Sigmoid colon (tissue), 6 donors: ENCODE measurements at regions not wholly inside any gene's neighbourhood (a gene's known extent, or its start where the extent isn't known, plus 50 kb on each side); places are given as distances from the start of the nearest gene placed in this dataset.

Source experiments
- DNase-seq: peaks from one replicate; pipeline ENCODE4 v3.0.0-alpha.2; 2019
- H3K27ac ChIP-seq, 4 donors: fragments of 200-600 bp; sonication (generic); one replicate each; pipeline ENCODE4 v1.5.1; 2016 to 2019; ENCODE audit warnings: mild to moderate bottlenecking in 1 of 4
- H3K27me3 ChIP-seq, 3 donors: fragments of 200-600 bp; sonication (generic); one replicate each; pipeline ENCODE4 v1.5.1; 2019; ENCODE audit warnings: mild to moderate bottlenecking in 1 of 3
- H3K36me3 ChIP-seq, 4 donors: fragments of 200-600 bp; sonication (generic); one replicate each; pipeline ENCODE4 v1.5.1; 2016 to 2019
- H3K4me1 ChIP-seq, 4 donors: fragments of 200-600 bp; sonication (generic); one replicate each; pipeline ENCODE4 v1.5.1; 2017 to 2019
- H3K4me3 ChIP-seq, 4 donors: fragments of 200-600 bp; sonication (generic); one replicate each; pipeline ENCODE4 v1.5.1; 2017 to 2019; ENCODE audit warnings: mild to moderate bottlenecking in 2 of 4, moderate library complexity in 1 of 4
- H3K9me3 ChIP-seq, 4 donors: fragments of 200-600 bp in 3 of 4; sonication (generic) in 3 of 4; one replicate each; pipeline versions ENCODE4 v1.5.1 to v1.6.1; 2013 to 2019
- EP300 ChIP-seq, 4 donors: sonication (generic); formaldehyde crosslinking; IDR thresholded peaks; one replicate each; pipeline ENCODE4 v1.6.1; 2017; ENCODE audit warnings: antibody characterized with exemption in 4 of 4
- POLR2A ChIP-seq, 2 donors: fragments of 450-650 bp; IDR thresholded peaks; one replicate each; pipeline ENCODE4 v1.6.1; 2016; ENCODE audit warnings: antibody characterized with exemption in 2 of 2, mild to moderate bottlenecking in 2 of 2, moderate library complexity in 2 of 2
- POLR2AphosphoS5 ChIP-seq, 4 donors: sonication (generic); formaldehyde crosslinking; IDR thresholded peaks; one replicate each; pipeline ENCODE4 v1.6.1; 2017; ENCODE audit warnings: antibody characterized with exemption in 4 of 4
- WGBS, 2 donors: extraction: QIAGEN DNeasy Blood & Tissue Kit; methylation state at CpG; one replicate each; pipeline ENCODE4 v1.1.7; 2013; 5-methylcytosine and 5-hydroxymethylcytosine counted together
- intact Hi-C: fragments of 100-400 bp; cut with DNase I; formaldehyde crosslinking; loops from one replicate; pipeline ENCODE4 v1.15.1; 2023
- TF ChIP-seq, protein P1 (sequence below), 4 experiments: fragments of 450-650 bp in 3 of 4; fragments of 200-600 bp in 1 of 4; IDR thresholded peaks; one replicate each; pipeline ENCODE4 v1.5.1; 2016 to 2019; ENCODE audit warnings: antibody characterized with exemption in 4 of 4, mild to moderate bottlenecking in 3 of 4, moderate library complexity in 2 of 4
- donor health status: healthy with polysubstance abuse.
- donor health status: healthy.

DNA sequence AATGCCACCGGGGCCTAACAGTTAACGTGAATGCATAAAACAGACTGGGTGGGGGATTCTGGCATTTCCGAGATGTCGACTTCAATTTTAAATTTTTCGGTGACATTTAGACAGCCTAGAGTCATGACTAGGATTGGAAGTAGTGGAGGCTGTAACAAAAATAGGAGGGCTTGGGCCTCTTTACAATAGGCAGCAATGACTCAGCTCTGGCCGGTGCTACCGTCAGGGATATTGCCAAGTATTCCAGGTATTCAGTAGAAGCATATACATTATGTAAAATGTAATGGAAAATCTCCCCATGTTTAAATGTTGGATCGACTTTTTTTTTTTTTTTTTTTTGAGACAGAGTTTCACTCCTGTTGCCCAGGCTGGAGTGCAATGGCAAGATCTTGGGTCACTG, 136.2 kb upstream of the STMND1 start:
- TF ChIP-seq POLR2A (IDR thresholded peaks at IDR 0.05) (no peak), EP300 (IDR thresholded peaks at IDR 0.05) (no peak), POLR2AphosphoS5 (IDR thresholded peaks at IDR 0.05) (no peak)
- TF ChIP-seq, protein P1, sequence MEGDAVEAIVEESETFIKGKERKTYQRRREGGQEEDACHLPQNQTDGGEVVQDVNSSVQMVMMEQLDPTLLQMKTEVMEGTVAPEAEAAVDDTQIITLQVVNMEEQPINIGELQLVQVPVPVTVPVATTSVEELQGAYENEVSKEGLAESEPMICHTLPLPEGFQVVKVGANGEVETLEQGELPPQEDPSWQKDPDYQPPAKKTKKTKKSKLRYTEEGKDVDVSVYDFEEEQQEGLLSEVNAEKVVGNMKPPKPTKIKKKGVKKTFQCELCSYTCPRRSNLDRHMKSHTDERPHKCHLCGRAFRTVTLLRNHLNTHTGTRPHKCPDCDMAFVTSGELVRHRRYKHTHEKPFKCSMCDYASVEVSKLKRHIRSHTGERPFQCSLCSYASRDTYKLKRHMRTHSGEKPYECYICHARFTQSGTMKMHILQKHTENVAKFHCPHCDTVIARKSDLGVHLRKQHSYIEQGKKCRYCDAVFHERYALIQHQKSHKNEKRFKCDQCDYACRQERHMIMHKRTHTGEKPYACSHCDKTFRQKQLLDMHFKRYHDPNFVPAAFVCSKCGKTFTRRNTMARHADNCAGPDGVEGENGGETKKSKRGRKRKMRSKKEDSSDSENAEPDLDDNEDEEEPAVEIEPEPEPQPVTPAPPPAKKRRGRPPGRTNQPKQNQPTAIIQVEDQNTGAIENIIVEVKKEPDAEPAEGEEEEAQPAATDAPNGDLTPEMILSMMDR (IDR thresholded peaks at IDR 0.05): no peak
- peaks cover 0 to 10% (median 4%) of the 10 kb centered on the region in 4 donors for H3K4me1 ChIP-seq
- no peak overlapping the region for H3K27ac ChIP-seq
- WGBS, 2 donors: 90 to 93% methylated on average over 8 of the region's 8 CpGs
- DNase-seq: no peak
- H3K27me3 ChIP-seq: no peaks in the 10 kb centered on the region
- H3K4me3 ChIP-seq: no peak overlapping the region
- H3K9me3 ChIP-seq: no peaks in the 10 kb centered on the region
- intact Hi-C loops: loop anchor here (2.0 to 10.0 kb wide), 4 partner anchors 119 to 461 kb away; no protein-coding TSS in a partner anchor
- H3K36me3 ChIP-seq: no peaks in the 10 kb centered on the region

DNA sequence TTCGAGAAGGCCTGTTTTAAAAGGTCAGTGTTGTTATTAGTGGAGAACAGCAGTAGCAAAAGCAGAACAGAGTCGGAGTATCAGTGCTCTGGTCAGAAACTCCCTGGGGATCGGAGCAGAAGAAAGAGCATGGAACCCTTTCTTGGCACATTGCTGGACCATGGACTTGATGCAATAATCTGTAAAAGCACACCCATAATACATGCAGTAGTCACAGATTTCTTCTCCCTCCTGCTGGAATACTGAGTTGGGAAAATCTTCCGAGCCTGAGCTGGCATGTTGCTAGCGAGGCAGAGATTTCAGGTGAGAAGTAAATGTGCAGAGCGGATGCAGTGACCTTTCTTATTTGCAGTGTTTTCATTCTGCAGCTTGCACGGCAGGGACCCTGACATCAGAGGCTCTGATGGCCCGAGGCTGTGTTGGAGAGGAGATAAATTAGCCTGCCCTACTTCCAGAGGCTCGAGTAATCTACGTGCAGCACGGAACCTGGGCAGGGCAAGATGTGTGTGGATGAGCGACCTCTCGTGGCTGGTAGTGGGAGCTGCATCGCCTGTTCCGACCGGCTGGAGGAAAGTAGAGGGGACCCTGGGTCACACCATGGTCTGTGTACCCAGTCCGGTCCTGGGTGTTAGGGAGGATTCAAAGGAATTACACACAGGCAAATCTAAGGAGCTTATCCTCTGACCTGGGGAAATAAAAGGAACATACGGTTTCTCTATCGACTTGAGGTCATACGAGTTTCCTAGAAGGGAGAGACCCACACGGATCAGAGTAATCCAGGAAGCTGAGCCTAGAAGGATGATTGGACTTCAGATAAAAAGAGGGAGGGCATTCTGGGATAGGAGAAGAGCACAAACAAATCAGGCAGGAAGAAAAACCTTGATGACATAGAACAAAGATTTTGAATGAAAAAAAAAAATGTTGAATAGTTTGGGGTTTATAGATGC, 137.0 kb upstream of the STMND1 start:
- intact Hi-C loops: loop anchor here (1.0 to 10.0 kb wide), 5 partner anchors 120 to 633 kb away; no protein-coding TSS in a partner anchor
- H3K9me3 ChIP-seq: no peaks in the 10 kb centered on the region
- DNase-seq: peak; percentile 87
- no peaks in the 10 kb centered on the region for H3K27me3 ChIP-seq
- H3K27ac ChIP-seq: no peak overlapping the region
- H3K36me3 ChIP-seq: no peaks in the 10 kb centered on the region
- 24 to 35% methylated on average over 21 of the region's 21 CpGs for WGBS, 2 donors
- peaks cover 0 to 10% (median 4%) of the 10 kb centered on the region in 4 donors for H3K4me1 ChIP-seq
- TF ChIP-seq, protein P1 (IDR thresholded peaks at IDR 0.05): peak; percentile 67 to 89 (median 82)
- TF ChIP-seq EP300 (IDR thresholded peaks at IDR 0.05) (no peak), POLR2A (IDR thresholded peaks at IDR 0.05) (peak in 1 of 2 donors; percentile 12), POLR2AphosphoS5 (IDR thresholded peaks at IDR 0.05) (no peak)
- peak overlapping the region in 1 of 4 donors; percentile 14 for H3K4me3 ChIP-seq

DNA sequence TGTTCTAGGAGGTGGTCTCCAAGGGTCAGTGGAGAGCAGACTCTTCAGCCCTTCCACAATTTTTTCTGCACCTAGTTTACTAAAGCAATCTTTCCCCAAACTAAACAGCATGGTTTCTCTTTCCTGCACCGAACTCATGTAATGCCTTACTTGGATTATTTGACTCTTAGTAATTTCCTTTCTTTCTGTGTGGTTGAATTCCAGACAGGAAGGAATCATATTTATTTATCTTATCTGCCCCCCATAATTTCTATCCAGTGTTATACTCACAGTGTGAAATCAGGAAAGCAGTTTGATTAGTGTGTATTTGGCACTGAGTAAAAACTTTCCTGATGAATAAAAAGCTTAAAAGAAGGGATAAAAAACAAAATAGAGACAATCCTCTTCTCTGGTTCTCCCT, 140.3 kb upstream of the STMND1 start:
- H3K36me3 ChIP-seq: no peaks in the 10 kb centered on the region
- no peaks in the 10 kb centered on the region for H3K9me3 ChIP-seq
- H3K27me3 ChIP-seq: no peaks in the 10 kb centered on the region
- peaks cover 0 to 10% (median 4%) of the 10 kb centered on the region in 4 donors for H3K4me1 ChIP-seq
- no peak overlapping the region for H3K4me3 ChIP-seq
- WGBS, 2 donors: 67 to 81% methylated on average over 1 of the region's 1 CpG
- no peak overlapping the region for H3K27ac ChIP-seq
- intact Hi-C loops: loop anchor here (10.0 kb wide), 3 partner anchors 123 to 457 kb away; no protein-coding TSS in a partner anchor
- no peak for DNase-seq
- no peak for TF ChIP-seq POLR2AphosphoS5 (IDR thresholded peaks at IDR 0.05)
- TF ChIP-seq, protein P1 (IDR thresholded peaks at IDR 0.05): no peak
- TF ChIP-seq EP300 (IDR thresholded peaks at IDR 0.05): no peak
- TF ChIP-seq POLR2A (IDR thresholded peaks at IDR 0.05): no peak

DNA sequence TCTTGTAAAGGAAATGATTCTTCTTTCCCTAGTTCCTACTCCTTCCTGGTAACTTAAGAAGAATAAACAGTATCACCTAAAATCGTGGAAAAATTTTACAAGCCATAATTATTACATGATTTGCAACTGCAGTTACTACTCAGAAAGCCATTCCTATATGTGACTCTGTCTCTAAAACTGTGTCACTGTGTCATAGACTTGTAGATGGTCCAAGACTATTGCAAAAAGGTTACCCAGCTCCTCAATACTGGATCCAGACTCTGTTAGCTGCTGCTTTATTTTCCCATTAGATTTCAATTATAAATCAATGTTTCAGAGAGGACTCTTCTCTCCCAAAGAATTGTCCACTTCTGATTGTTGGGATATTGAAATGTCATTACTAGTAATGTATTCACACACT, 142.1 kb upstream of the STMND1 start:
- no peaks in the 10 kb centered on the region for H3K27me3 ChIP-seq
- intact Hi-C loops: loop anchor here (10.0 kb wide), 3 partner anchors 125 to 455 kb away; no protein-coding TSS in a partner anchor
- no peak overlapping the region for H3K27ac ChIP-seq
- H3K9me3 ChIP-seq: no peaks in the 10 kb centered on the region
- no peaks in the 10 kb centered on the region for H3K36me3 ChIP-seq
- no peak for DNase-seq
- H3K4me1 ChIP-seq: peaks cover 0 to 6% (median 4%) of the 10 kb centered on the region in 4 donors
- H3K4me3 ChIP-seq: no peak overlapping the region
- TF ChIP-seq, protein P1 (IDR thresholded peaks at IDR 0.05): no peak
- no peak for TF ChIP-seq POLR2A (IDR thresholded peaks at IDR 0.05)
- 19 to 66% methylated on average over 1 of the region's 1 CpG for WGBS, 2 donors
